Caco-2 (cell line): ENCODE measurements at regions not wholly inside any gene's neighbourhood (a gene's known extent, or its start where the extent isn't known, plus 50 kb on each side); places are given as distances from the start of the nearest gene placed in this dataset.

Source experiments
- BruUV-seq: library from RNA; stranded (reverse); fragments of 400-500 nt; replicated peaks from 2 replicates; lab custom pipeline; 2021; lab: Mats Ljungman, UMichigan
- CTCF ChIA-PET: fragments of 300-600 bp; sonication (Branson Sonifier 250); formaldehyde crosslinking; loops from one replicate; lab custom pipeline; 2022; ENCODE audit warnings: antibody characterized with exemption; lab: Charles Lee
- POLR2A ChIA-PET: fragments of 300-600 bp; sonication (Branson Sonifier 250); formaldehyde crosslinking; loops from one replicate; lab custom pipeline; 2022; ENCODE audit warnings: antibody characterized with exemption; lab: Charles Lee
- DNase-seq, 2 experiments: peaks; one replicate each; pipeline versions ENCODE4 v3.0.0 to v3.0.0-alpha.2; 2020 to 2022
- H3K27me3 ChIP-seq: replicated peaks from 2 replicates; pipeline ENCODE4 v1.6.0; 2011; ENCODE audit warnings: low read length; ENCODE audit not compliant: control insufficient read depth, insufficient read depth
- H3K36me3 ChIP-seq: 2 replicates; pipeline ENCODE4 v1.5.1; 2011; ENCODE audit warnings: low read length; ENCODE audit not compliant: control insufficient read depth, insufficient read depth
- H3K4me1 ChIP-seq: fragments of 250-450 bp; sonication (Bioruptor Pico); 2 replicates; pipeline ENCODE4 v1.5.1; 2020; ENCODE audit warnings: mild to moderate bottlenecking
- H3K4me3 ChIP-seq: 2 replicates; pipeline ENCODE4 v1.5.1; 2011; ENCODE audit warnings: low read depth, mild to moderate bottlenecking, control low read depth, low read length
- H3K9me3 ChIP-seq: fragments of 250-450 bp; sonication (Bioruptor Pico); 2 replicates; pipeline ENCODE4 v1.5.1; 2020; ENCODE audit warnings: mild to moderate bottlenecking, moderate library complexity
- H3K27ac Mint-ChIP-seq: one replicate; pipeline ENCODE4 v1.8.0; 2022; ENCODE audit warnings: mixed read lengths; ENCODE audit not compliant: unreplicated experiment
- H3K27me3 Mint-ChIP-seq: one replicate; pipeline ENCODE4 v1.8.0; 2022; ENCODE audit warnings: mixed read lengths; ENCODE audit not compliant: insufficient read depth, unreplicated experiment
- H3K36me3 Mint-ChIP-seq: one replicate; pipeline ENCODE4 v1.8.0; 2022; ENCODE audit warnings: mild to moderate bottlenecking, mixed read lengths; ENCODE audit not compliant: insufficient read depth, unreplicated experiment
- H3K4me1 Mint-ChIP-seq: one replicate; pipeline ENCODE4 v1.8.0; 2022; ENCODE audit warnings: low read depth, mixed read lengths; ENCODE audit not compliant: unreplicated experiment
- H3K4me3 Mint-ChIP-seq: one replicate; pipeline ENCODE4 v1.8.0; 2022; ENCODE audit warnings: mild to moderate bottlenecking, moderate library complexity, mixed read lengths; ENCODE audit not compliant: unreplicated experiment
- H3K9me3 Mint-ChIP-seq: one replicate; pipeline ENCODE4 v1.8.0; 2022; ENCODE audit warnings: mixed read lengths; ENCODE audit not compliant: unreplicated experiment
- intact Hi-C: fragments of 100-400 bp; cut with micrococcal nuclease; formaldehyde crosslinking; loops from one replicate; pipeline ENCODE4 v1.10.0; 2022; ENCODE audit not compliant: unreplicated experiment
- TF ChIP-seq, protein P1 (sequence below), 2 experiments: fragments of 200-600 bp in 1 of 2; IDR thresholded peaks; 1 replicate in 1 of 2; 2 replicates in 1 of 2; pipeline versions ENCODE4 v1.5.1 to v1.8.0; 2011 to 2022; ENCODE audit warnings: antibody characterized with exemption in 1 of 2, control low read depth in 1 of 2, inconsistent platforms in 1 of 2, low read depth in 1 of 2, low read length in 1 of 2, mild to moderate bottlenecking in 1 of 2, moderate library complexity in 1 of 2; ENCODE audit not compliant: insufficient read depth in 1 of 2, severe bottlenecking in 1 of 2, unreplicated experiment in 1 of 2

DNA sequence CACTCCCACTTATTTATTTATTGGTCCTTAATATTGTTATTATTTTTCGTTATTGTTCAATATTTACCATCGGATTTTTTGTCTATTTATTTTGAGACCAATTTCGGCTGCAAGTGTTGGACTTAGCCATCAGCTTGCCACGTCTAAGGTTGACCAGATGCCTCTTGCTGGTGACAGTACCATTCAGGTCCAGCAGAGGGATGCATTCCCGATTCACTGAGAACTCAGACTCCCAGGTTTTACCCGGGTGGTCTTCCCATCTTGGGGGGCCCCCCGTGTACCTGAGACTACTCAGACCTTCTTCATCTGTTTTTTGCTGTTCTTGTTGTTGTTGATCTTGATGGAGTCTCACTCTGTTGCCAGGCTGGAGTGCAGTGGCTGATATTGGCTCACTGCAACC is 1435.2 kb downstream of the UQCRFS1 start:
- Mint-ChIP-seq H3K27ac (no peak overlapping the region), H3K36me3 (peaks cover 37% of the 10 kb centered on the region), H3K4me3 (no peak overlapping the region), H3K9me3 (peaks cover 70% of the 10 kb centered on the region), H3K4me1 (no peaks in the 10 kb centered on the region), H3K27me3 (no peaks in the 10 kb centered on the region)
- intact Hi-C loops, result no loop called here
- ChIA-PET POLR2A (no interaction called here), CTCF (no interaction called here)
- peak in 1 of 2 experiments; percentile 26 for DNase-seq
- TF ChIP-seq, protein P1, sequence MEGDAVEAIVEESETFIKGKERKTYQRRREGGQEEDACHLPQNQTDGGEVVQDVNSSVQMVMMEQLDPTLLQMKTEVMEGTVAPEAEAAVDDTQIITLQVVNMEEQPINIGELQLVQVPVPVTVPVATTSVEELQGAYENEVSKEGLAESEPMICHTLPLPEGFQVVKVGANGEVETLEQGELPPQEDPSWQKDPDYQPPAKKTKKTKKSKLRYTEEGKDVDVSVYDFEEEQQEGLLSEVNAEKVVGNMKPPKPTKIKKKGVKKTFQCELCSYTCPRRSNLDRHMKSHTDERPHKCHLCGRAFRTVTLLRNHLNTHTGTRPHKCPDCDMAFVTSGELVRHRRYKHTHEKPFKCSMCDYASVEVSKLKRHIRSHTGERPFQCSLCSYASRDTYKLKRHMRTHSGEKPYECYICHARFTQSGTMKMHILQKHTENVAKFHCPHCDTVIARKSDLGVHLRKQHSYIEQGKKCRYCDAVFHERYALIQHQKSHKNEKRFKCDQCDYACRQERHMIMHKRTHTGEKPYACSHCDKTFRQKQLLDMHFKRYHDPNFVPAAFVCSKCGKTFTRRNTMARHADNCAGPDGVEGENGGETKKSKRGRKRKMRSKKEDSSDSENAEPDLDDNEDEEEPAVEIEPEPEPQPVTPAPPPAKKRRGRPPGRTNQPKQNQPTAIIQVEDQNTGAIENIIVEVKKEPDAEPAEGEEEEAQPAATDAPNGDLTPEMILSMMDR (IDR thresholded peaks at IDR 0.05; ENCODE audit: insufficient read depth in 1 of 2, low read depth in 1 of 2, low read length in 1 of 2, severe bottlenecking in 1 of 2, unreplicated experiment in 1 of 2), result peak; percentile 22 to 45
- H3K4me1 ChIP-seq, result no peaks in the 10 kb centered on the region
- no TSS peak for BruUV-seq
- no peaks in the 10 kb centered on the region for H3K27me3 ChIP-seq
- H3K9me3 ChIP-seq, result peaks cover 7% of the 10 kb centered on the region; the same call in 1 of the 2 replicates
- H3K4me3 ChIP-seq, result no peak overlapping the region
- no peaks in the 10 kb centered on the region for H3K36me3 ChIP-seq

DNA sequence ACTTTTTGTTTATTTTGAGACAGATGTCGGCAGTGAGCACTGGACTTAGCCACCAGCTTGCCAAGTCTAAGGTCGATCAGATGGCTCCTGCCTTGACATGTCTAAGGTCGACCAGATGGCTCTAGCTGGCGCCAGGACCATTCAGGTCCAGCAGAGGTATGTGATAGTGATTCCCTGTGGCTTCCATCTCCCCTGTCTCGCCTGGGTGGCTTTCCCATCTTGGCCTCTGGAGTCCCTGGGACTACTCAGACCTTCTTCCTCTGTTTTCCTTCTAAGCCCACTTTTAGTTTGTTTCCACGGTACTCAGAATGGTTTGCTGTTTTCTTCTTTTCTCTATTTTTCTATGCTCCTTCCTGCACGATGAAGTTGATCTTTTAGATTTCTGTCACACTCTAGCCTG is 1435.7 kb downstream of the UQCRFS1 start:
- Mint-ChIP-seq H3K27ac (no peak overlapping the region), H3K9me3 (peaks cover 75% of the 10 kb centered on the region), H3K4me1 (no peaks in the 10 kb centered on the region), H3K27me3 (no peaks in the 10 kb centered on the region), H3K4me3 (no peak overlapping the region), H3K36me3 (peaks cover 37% of the 10 kb centered on the region)
- no peaks in the 10 kb centered on the region for H3K4me1 ChIP-seq
- TF ChIP-seq, protein P1 (IDR thresholded peaks at IDR 0.05; ENCODE audit: insufficient read depth in 1 of 2, low read depth in 1 of 2, low read length in 1 of 2, severe bottlenecking in 1 of 2, unreplicated experiment in 1 of 2), result no peak
- intact Hi-C loops, result no loop called here
- BruUV-seq, result no TSS peak
- no peak overlapping the region for H3K4me3 ChIP-seq
- POLR2A ChIA-PET, result no interaction called here
- CTCF ChIA-PET, result no interaction called here
- H3K27me3 ChIP-seq, result no peaks in the 10 kb centered on the region
- DNase-seq, result no peak
- peaks cover 7% of the 10 kb centered on the region; the same call in 1 of the 2 replicates for H3K9me3 ChIP-seq
- H3K36me3 ChIP-seq, result no peaks in the 10 kb centered on the region

- Mint-ChIP-seq H3K27ac (no peak overlapping the region), H3K9me3 (peaks cover 82% of the 10 kb centered on the region), H3K4me1 (no peaks in the 10 kb centered on the region), H3K27me3 (no peaks in the 10 kb centered on the region), H3K36me3 (peaks cover 42% of the 10 kb centered on the region), H3K4me3 (no peak overlapping the region)
- BruUV-seq, result no TSS peak
- ChIA-PET CTCF (interaction anchor here (1.0 kb wide), 1 partner anchor 17 kb away, joined by 3 read pairs; no protein-coding TSS in a partner anchor), POLR2A (no interaction called here)
- no peak overlapping the region for H3K4me3 ChIP-seq
- intact Hi-C loops, result no loop called here
- no peaks in the 10 kb centered on the region for H3K36me3 ChIP-seq
- no peaks in the 10 kb centered on the region for H3K4me1 ChIP-seq
- no peak for DNase-seq
- H3K9me3 ChIP-seq, result peaks cover 7% of the 10 kb centered on the region; the same call in 1 of the 2 replicates
- no peaks in the 10 kb centered on the region for H3K27me3 ChIP-seq
- TF ChIP-seq, protein P1 (IDR thresholded peaks at IDR 0.05; ENCODE audit: insufficient read depth in 1 of 2, low read depth in 1 of 2, low read length in 1 of 2, severe bottlenecking in 1 of 2, unreplicated experiment in 1 of 2), result no peak
Observed at GRCh38 chr19:27776524-27776923, 1436.4 kb downstream of the UQCRFS1 start.
